WERI-Rb-1 (cell line): ENCODE measurements at regions not wholly inside any gene's neighbourhood (a gene's known extent, or its start where the extent isn't known, plus 50 kb on each side); places are given as distances from the start of the nearest gene placed in this dataset.

Experiments
- DNase-seq: peaks from one replicate; pipeline ENCODE4 v3.0.0-alpha.2; 2020
- H3K27ac ChIP-seq: fragments of 250-450 bp; sonication (Bioruptor Pico); 2 replicates; pipeline ENCODE4 v1.5.1; 2020; ENCODE audit warnings: mild to moderate bottlenecking, moderate library complexity
- H3K27me3 ChIP-seq: fragments of 250-450 bp; sonication (Bioruptor Pico); 2 replicates; pipeline ENCODE4 v1.5.1; 2021; ENCODE audit warnings: mild to moderate bottlenecking, low read depth, moderate library complexity; ENCODE audit not compliant: insufficient read depth, severe bottlenecking
- H3K36me3 ChIP-seq: fragments of 250-450 bp; sonication (Bioruptor Pico); 2 replicates; pipeline ENCODE4 v1.5.1; 2020; ENCODE audit warnings: mild to moderate bottlenecking, moderate library complexity
- H3K4me3 ChIP-seq: 2 replicates; pipeline ENCODE4 v1.5.1; 2011; ENCODE audit warnings: low read depth, mild to moderate bottlenecking, control low read depth, low read length
- H3K9me3 ChIP-seq: fragments of 250-450 bp; sonication (Bioruptor Pico); 2 replicates; pipeline ENCODE4 v1.5.1; 2021; ENCODE audit warnings: mild to moderate bottlenecking, moderate library complexity; ENCODE audit not compliant: severe bottlenecking
- TF ChIP-seq, protein P1 (sequence below): IDR thresholded peaks from 2 replicates; pipeline ENCODE4 v1.5.1; 2011; ENCODE audit warnings: low read depth, mild to moderate bottlenecking, control low read depth, inconsistent platforms, low read length

DNA sequence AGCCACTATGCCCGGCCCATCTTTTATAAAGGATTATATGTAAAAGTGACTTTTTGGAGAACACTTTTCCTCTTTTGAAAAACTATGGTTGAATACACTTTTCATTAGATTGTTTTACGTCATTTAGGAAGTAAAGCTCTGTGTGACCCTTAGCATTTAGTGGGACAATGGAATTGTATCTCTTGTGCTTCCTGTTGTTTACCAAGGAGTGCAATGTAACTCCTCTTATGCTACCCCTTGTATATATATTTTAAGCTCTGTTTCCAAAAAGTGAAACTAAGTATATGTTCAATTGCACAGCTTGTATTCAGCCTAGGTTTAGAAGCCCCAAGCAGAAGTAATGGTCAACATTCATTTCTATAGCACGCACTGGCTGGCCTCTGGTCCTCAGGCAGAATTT lies 183.1 kb upstream of the CITED2 start:
- TF ChIP-seq, protein P1, sequence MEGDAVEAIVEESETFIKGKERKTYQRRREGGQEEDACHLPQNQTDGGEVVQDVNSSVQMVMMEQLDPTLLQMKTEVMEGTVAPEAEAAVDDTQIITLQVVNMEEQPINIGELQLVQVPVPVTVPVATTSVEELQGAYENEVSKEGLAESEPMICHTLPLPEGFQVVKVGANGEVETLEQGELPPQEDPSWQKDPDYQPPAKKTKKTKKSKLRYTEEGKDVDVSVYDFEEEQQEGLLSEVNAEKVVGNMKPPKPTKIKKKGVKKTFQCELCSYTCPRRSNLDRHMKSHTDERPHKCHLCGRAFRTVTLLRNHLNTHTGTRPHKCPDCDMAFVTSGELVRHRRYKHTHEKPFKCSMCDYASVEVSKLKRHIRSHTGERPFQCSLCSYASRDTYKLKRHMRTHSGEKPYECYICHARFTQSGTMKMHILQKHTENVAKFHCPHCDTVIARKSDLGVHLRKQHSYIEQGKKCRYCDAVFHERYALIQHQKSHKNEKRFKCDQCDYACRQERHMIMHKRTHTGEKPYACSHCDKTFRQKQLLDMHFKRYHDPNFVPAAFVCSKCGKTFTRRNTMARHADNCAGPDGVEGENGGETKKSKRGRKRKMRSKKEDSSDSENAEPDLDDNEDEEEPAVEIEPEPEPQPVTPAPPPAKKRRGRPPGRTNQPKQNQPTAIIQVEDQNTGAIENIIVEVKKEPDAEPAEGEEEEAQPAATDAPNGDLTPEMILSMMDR, result no peak
- no peak for DNase-seq
- no peak overlapping the region for H3K27ac ChIP-seq
- no peaks in the 10 kb centered on the region for H3K9me3 ChIP-seq
- no peak overlapping the region for H3K4me3 ChIP-seq
- H3K36me3 ChIP-seq, result no peaks in the 10 kb centered on the region
- H3K27me3 ChIP-seq, result no peaks in the 10 kb centered on the region

DNA sequence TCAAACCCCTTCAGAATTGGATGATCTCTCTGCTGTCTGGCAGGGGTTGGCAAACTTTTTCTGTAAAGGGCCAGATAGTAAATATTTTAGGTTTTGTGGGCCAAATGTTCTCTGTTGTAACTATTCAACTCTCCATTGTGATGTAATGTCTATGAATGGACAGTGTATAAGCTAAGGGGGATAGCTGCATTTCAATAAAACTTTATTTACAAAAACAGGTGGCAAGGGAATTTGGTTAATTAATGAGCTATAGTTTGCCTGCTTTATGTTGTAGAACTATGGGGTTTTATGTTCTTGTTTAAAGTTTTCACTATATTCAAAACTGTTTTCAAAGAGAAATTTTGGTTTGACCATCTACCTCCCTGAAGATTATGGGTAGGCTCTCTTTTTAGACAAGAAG lies 182.1 kb upstream of the CITED2 start:
- H3K36me3 ChIP-seq, result no peaks in the 10 kb centered on the region
- no peak overlapping the region for H3K4me3 ChIP-seq
- no peak for DNase-seq
- H3K9me3 ChIP-seq, result no peaks in the 10 kb centered on the region
- H3K27me3 ChIP-seq, result no peaks in the 10 kb centered on the region
- H3K27ac ChIP-seq, result no peak overlapping the region
- TF ChIP-seq, protein P1, result no peak

DNA sequence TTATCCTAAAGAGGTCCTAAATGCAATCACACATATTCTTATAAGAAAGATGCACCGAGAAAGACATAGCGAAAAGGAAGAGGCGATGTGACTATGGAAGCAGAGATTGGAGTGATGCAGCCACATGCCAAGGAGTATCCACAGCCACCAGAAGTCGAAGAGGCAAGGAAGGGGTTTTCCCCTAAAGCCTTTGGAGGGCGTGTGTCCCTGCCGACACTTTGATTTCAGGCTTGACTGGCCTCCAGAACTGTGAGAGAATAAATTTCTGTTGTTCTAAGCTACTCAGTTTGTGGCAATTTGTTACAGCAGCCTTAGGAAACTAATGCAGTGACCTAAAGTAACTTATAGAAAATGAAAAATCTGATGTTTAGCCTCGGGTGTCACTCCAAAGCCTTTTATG lies 179.5 kb upstream of the CITED2 start:
- Histone ChIP-seq H3K9me3 (no peaks in the 10 kb centered on the region), H3K27ac (no peak overlapping the region), H3K4me3 (no peak overlapping the region), H3K27me3 (no peaks in the 10 kb centered on the region), H3K36me3 (no peaks in the 10 kb centered on the region)
- no peak for DNase-seq
- TF ChIP-seq, protein P1, result no peak

DNA sequence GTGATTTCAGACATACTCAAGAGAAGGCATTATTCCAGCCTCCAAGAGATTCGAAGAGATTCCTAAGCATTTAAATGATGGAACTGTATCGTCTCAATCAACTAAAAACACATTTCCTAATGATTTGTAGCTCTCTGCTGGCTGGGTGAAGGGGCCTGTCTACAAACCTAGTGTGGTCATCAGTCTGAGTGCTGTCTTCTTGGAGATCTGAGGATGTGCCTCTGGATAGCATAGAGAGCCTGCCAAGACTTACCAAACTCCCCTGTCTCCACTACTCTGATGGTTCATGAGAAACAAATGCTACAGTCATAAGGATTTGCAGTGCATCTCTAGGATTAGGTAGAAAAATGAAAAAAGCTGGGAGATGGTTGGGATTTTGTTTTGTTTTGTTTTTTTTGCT lies 176.9 kb upstream of the CITED2 start:
- Histone ChIP-seq H3K27ac (no peak overlapping the region), H3K36me3 (no peaks in the 10 kb centered on the region), H3K9me3 (no peaks in the 10 kb centered on the region), H3K4me3 (no peak overlapping the region), H3K27me3 (no peaks in the 10 kb centered on the region)
- DNase-seq, result no peak
- TF ChIP-seq, protein P1, result no peak

DNA sequence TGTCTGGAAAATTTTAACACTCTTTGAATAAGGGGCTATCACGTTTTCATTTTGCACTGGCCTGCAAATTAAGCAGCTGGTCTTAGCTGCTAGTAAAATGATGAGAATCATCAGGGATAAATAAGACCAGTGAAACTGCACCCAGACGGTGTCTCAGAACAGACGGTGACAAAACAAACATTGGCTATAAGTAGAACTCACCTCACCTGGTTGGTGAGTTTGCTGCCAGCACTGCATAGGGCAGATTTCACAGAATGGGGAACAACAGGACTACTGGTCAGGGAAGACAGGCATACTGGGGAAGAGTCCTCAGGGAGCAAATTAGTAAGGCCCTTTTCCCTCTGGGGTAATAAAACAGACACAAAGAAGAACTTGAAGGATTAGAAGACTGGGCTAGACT lies 175.9 kb upstream of the CITED2 start:
- H3K27me3 ChIP-seq, result no peaks in the 10 kb centered on the region
- TF ChIP-seq, protein P1, result no peak
- no peaks in the 10 kb centered on the region for H3K36me3 ChIP-seq
- no peak overlapping the region for H3K27ac ChIP-seq
- no peak for DNase-seq
- no peaks in the 10 kb centered on the region for H3K9me3 ChIP-seq
- no peak overlapping the region for H3K4me3 ChIP-seq

DNA sequence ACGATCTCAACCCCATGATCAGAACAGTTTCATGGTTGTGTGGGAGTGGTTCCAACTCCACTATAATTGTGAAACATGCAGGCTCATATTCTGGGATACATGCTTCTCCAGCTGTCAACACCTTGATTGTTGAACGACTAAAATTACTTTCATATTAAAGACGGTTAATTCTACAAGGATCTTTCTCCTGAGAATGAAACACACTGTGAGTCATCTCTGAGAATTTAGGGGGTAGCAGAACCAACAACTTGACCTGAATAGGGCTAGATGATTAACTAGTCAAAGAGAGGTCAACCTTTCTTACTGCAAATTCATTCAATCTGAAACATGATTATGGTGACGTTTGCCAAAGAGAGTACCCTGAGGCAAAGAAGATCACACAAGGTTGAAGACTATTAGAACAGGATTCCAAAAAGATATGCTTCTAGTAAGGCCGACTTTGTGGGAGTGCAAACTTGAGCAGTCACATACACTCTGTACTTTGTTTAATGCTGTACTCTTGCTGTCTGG lies 175.2 kb upstream of the CITED2 start:
- TF ChIP-seq, protein P1, result no peak
- Histone ChIP-seq H3K27me3 (no peaks in the 10 kb centered on the region), H3K9me3 (no peaks in the 10 kb centered on the region), H3K36me3 (no peaks in the 10 kb centered on the region), H3K4me3 (no peak overlapping the region), H3K27ac (no peak overlapping the region)
- no peak for DNase-seq
